ENCODE measurements at regions not wholly inside any gene's neighbourhood (a gene's known extent, or its start where the extent isn't known, plus 50 kb on each side); places are given as distances from the start of the nearest gene placed in this dataset.

GRCh38 chr6:100138346-100139022, 144.5 kb upstream of the MCHR2 start:
- no peak for DNase-seq (ENCODE audit: low read depth)

GRCh38 chr6:100137759-100138158, 143.7 kb upstream of the MCHR2 start:
- DNase-seq (ENCODE audit: low read depth): no peak

- DNase-seq (ENCODE audit: low read depth): no peak
Measured at GRCh38 chr6:100136590-100136989, 142.6 kb upstream of the MCHR2 start.

- DNase-seq (ENCODE audit: low read depth): no peak
Measured at GRCh38 chr6:100135977-100136376, 142.0 kb upstream of the MCHR2 start.

GRCh38 chr6:100134703-100135102, 140.7 kb upstream of the MCHR2 start:
- peak; percentile 68 for DNase-seq (ENCODE audit: low read depth)

GRCh38 chr6:100134297-100134696, 140.3 kb upstream of the MCHR2 start:
- peak; percentile 52 for DNase-seq (ENCODE audit: low read depth)

- no peak for DNase-seq (ENCODE audit: low read depth)
Measured at GRCh38 chr6:100132005-100132404, 138.0 kb upstream of the MCHR2 start.

- no peak for DNase-seq (ENCODE audit: low read depth)
Measured at GRCh38 chr6:100130630-100131029, 136.6 kb upstream of the MCHR2 start.

GRCh38 chr6:100126790-100127484, 132.9 kb upstream of the MCHR2 start:
- DNase-seq (ENCODE audit: low read depth): peak; percentile 5

- no peak for DNase-seq (ENCODE audit: low read depth)
Measured at GRCh38 chr6:100121854-100122609, 128.0 kb upstream of the MCHR2 start.

- no peak for DNase-seq (ENCODE audit: low read depth)
Measured at GRCh38 chr6:100119261-100119660, 125.2 kb upstream of the MCHR2 start.

GRCh38 chr6:100118301-100118700, 124.3 kb upstream of the MCHR2 start:
- no peak for DNase-seq (ENCODE audit: low read depth)

- no peak for DNase-seq (ENCODE audit: low read depth)
Measured at GRCh38 chr6:100117680-100118079, 123.7 kb upstream of the MCHR2 start.

GRCh38 chr6:100116411-100117194, 122.6 kb upstream of the MCHR2 start:
- peak; percentile 73 for DNase-seq (ENCODE audit: low read depth)

- DNase-seq (ENCODE audit: low read depth): no peak
Measured at GRCh38 chr6:100115407-100116101, 121.5 kb upstream of the MCHR2 start.

- DNase-seq (ENCODE audit: low read depth): no peak
Measured at GRCh38 chr6:100112855-100113508, 119.0 kb upstream of the MCHR2 start.

GRCh38 chr6:100105919-100106529, 112.0 kb upstream of the MCHR2 start:
- no peak for DNase-seq (ENCODE audit: low read depth)

- DNase-seq (ENCODE audit: low read depth): no peak
Measured at GRCh38 chr6:100105138-100105537, 111.1 kb upstream of the MCHR2 start.

GRCh38 chr6:100103931-100104330, 109.9 kb upstream of the MCHR2 start:
- no peak for DNase-seq (ENCODE audit: low read depth)

- no peak for DNase-seq (ENCODE audit: low read depth)
Measured at GRCh38 chr6:100103194-100103593, 109.2 kb upstream of the MCHR2 start.

Data from HT1080 (cell line).